K562 (cell line): ENCODE measurements at regions not wholly inside any gene's neighbourhood (a gene's known extent, or its start where the extent isn't known, plus 50 kb on each side); places are given as distances from the start of the nearest gene placed in this dataset.

ENCODE experiments used
- ATAC-seq: fragments of 200-7000 bp; cut with Tn5 transposase; 3 replicates; pipeline ENCODE4 v1.9.1; 2020; ENCODE audit warnings: moderate library complexity
- BruUV-seq: library from RNA; stranded (reverse); fragments of 400-500 nt; replicated peaks from 2 replicates; lab custom pipeline; 2021; lab: Mats Ljungman, UMichigan
- CTCF ChIA-PET: fragments of 300-600 bp; formaldehyde crosslinking; extraction: SDS; loops from one replicate; lab custom pipeline; 2021; ENCODE audit warnings: low intra/inter-chr PET ratio; lab: Yijun Ruan, JAX
- POLR2A ChIA-PET: fragments of 300-600, 350-650 bp; sonication (Branson Sonifier 250); formaldehyde crosslinking; extraction: SDS; loops from one replicate; lab custom pipeline; 2021; ENCODE audit warnings: antibody characterized with exemption, inconsistent platforms; lab: Yijun Ruan, JAX
- DNase-seq, 4 experiments: peaks; one replicate each; pipeline versions ENCODE4 v3.0.0 to v3.0.0-alpha.2; 2011 to 2018; ENCODE audit warnings: low spot score in 3 of 4, mixed read lengths in 3 of 4; ENCODE audit errors: extremely low read depth in 1 of 4
- FAIRE-seq: peaks from 2 replicates; lab custom pipeline; 2011; peaks lifted over from hg19 to GRCh38; lab: Jason Lieb, UNC
- H2AFZ ChIP-seq: 2 replicates; pipeline ENCODE4 v1.6.0; 2011; ENCODE audit warnings: low read depth, low read length, control low read depth, inconsistent platforms
- H3K27ac ChIP-seq: fragments of 200-600 bp; 3 replicates; pipeline ENCODE4 v1.8.0; 2011; ENCODE audit warnings: low read depth, mild to moderate bottlenecking, control low read depth, inconsistent platforms, low read length, moderate library complexity, mixed read lengths; ENCODE audit errors: extremely low read depth
- H3K27me3 ChIP-seq, 2 experiments: fragments of 300-600 bp in 1 of 2; 2 replicates in 1 of 2; 3 replicates in 1 of 2; pipeline versions ENCODE4 v1.6.0 to v1.8.0; 2011; ENCODE audit warnings: inconsistent platforms in 2 of 2, low read length in 2 of 2, mild to moderate bottlenecking in 1 of 2, mixed read lengths in 1 of 2, moderate library complexity in 1 of 2; ENCODE audit not compliant: control insufficient read depth in 2 of 2, insufficient read depth in 2 of 2
- H3K36me3 ChIP-seq: fragments of 300-600 bp; 3 replicates; pipeline ENCODE4 v1.8.0; 2011; ENCODE audit warnings: mild to moderate bottlenecking, low read length, inconsistent platforms; ENCODE audit not compliant: control insufficient read depth, insufficient read depth
- H3K4me1 ChIP-seq, 2 experiments: fragments of 200-600 bp in 1 of 2; replicated peaks in 1 of 2; 2 replicates in 1 of 2; 3 replicates in 1 of 2; pipeline versions ENCODE4 v1.5.1 to v1.8.0; 2011; ENCODE audit warnings: inconsistent platforms in 2 of 2, low read length in 2 of 2, mild to moderate bottlenecking in 1 of 2, mixed read lengths in 1 of 2, moderate library complexity in 1 of 2; ENCODE audit not compliant: control insufficient read depth in 2 of 2, insufficient read depth in 2 of 2
- H3K4me2 ChIP-seq: 2 replicates; pipeline ENCODE4 v1.6.1; 2011; ENCODE audit warnings: low read length, control low read depth, inconsistent platforms, mixed read lengths; ENCODE audit not compliant: insufficient read depth
- H3K4me3 ChIP-seq: fragments of 200-600 bp; sonication (generic), shearing (Covaris generic); 2 replicates; pipeline ENCODE4 v1.5.1; 2016; ENCODE audit warnings: control low read depth, inconsistent platforms
- H3K79me2 ChIP-seq: fragments of 200-600 bp; 3 replicates; pipeline ENCODE4 v1.8.0; 2011; ENCODE audit warnings: low read length, inconsistent platforms; ENCODE audit not compliant: control insufficient read depth, insufficient read depth
- H3K9ac ChIP-seq, 2 experiments: 2 replicates each; pipeline versions ENCODE4 v1.6.0 to v1.6.1; 2011; ENCODE audit warnings: low read depth in 2 of 2, low read length in 2 of 2, control low read depth in 1 of 2, inconsistent platforms in 1 of 2, mild to moderate bottlenecking in 1 of 2, mixed read lengths in 1 of 2; ENCODE audit not compliant: insufficient read depth in 1 of 2
- H3K9me1 ChIP-seq: one replicate; pipeline ENCODE4 v1.6.0; 2011; ENCODE audit warnings: inconsistent platforms, mild to moderate bottlenecking, low read length, moderate library complexity; ENCODE audit not compliant: control insufficient read depth, insufficient read depth
- H3K9me3 ChIP-seq: replicated peaks from 2 replicates; pipeline ENCODE4 v1.5.1; 2011; ENCODE audit warnings: low read depth, low read length, inconsistent platforms; ENCODE audit not compliant: control insufficient read depth, insufficient read depth
- H4K20me1 ChIP-seq: replicated peaks from 2 replicates; pipeline ENCODE4 v1.6.1; 2011; ENCODE audit warnings: low read length, inconsistent platforms, mixed read lengths; ENCODE audit not compliant: control insufficient read depth, insufficient read depth
- CEBPB ChIP-seq: fragments of 450-650 bp; IDR thresholded peaks from 2 replicates; pipeline ENCODE4 v1.6.1; 2016; ENCODE audit warnings: missing genetic modification characterization, missing compliant biosample characterization
- FIP1L1 ChIP-seq: fragments of 200-400 bp; formaldehyde crosslinking; IDR thresholded peaks from 2 replicates; pipeline ENCODE4 v1.6.1; 2018; ENCODE audit warnings: mild to moderate bottlenecking, low read depth, low read length; ENCODE audit not compliant: poor library complexity, severe bottlenecking
- GABPB2 ChIP-seq: fragments of 250-450 bp; sonication (Bioruptor Pico); conservative IDR thresholded peaks from 2 replicates; pipeline ENCODE4 v1.5.1; 2021; ENCODE audit warnings: mild to moderate bottlenecking
- KDM5B ChIP-seq: fragments of 200-600 bp; sonication (generic); IDR thresholded peaks from 2 replicates; pipeline ENCODE4 v1.6.1; 2012; ENCODE audit warnings: low read depth, mild to moderate bottlenecking, moderate library complexity, low read length, control low read depth, inconsistent platforms; ENCODE audit not compliant: insufficient replicate concordance
- L3MBTL2 ChIP-seq: fragments of 450-650 bp; IDR thresholded peaks from 2 replicates; pipeline ENCODE4 v1.6.1; 2016; ENCODE audit warnings: mild to moderate bottlenecking, moderate library complexity
- MCM7 ChIP-seq, 2 experiments: fragments of 450-650 bp; IDR thresholded peaks; 2 replicates each; pipeline ENCODE4 v1.6.1; 2016 to 2018
- ZC3H4 ChIP-seq: sonication (generic); formaldehyde crosslinking; IDR thresholded peaks from 2 replicates; pipeline ENCODE4 v1.9.0; 2021; ENCODE audit warnings: missing genetic modification reagents, borderline replicate concordance
- ZNF174 ChIP-seq: fragments of 250-450 bp; sonication (Bioruptor Pico); IDR thresholded peaks from 2 replicates; pipeline ENCODE4 v1.4.0; 2020; ENCODE audit warnings: mild to moderate bottlenecking
- ZNF212 ChIP-seq: fragments of 450-650 bp; formaldehyde crosslinking; IDR thresholded peaks from 2 replicates; pipeline ENCODE4 v1.4.0; 2020; ENCODE audit warnings: mild to moderate bottlenecking
- ZNF3 ChIP-seq: fragments of 250-450 bp; sonication (Bioruptor Pico); IDR thresholded peaks from 2 replicates; pipeline ENCODE4 v1.5.0; 2021; ENCODE audit warnings: mild to moderate bottlenecking, moderate library complexity
- WGBS: fragments of 100-300 bp; shearing (Covaris generic); methylation state at CpG from one replicate; pipeline ENCODE4 v1.1.6; 2016; ENCODE audit warnings: low coverage, mixed read lengths; ENCODE audit not compliant: insufficient coverage; ENCODE audit errors: missing lambda C conversion rate; 5-methylcytosine and 5-hydroxymethylcytosine counted together
- in situ Hi-C: fragments of 300-500 bp; cut with MboI; formaldehyde crosslinking; loops from 4 replicates; pipeline ENCODE4 v1.15.0; 2018; ENCODE audit warnings: inconsistent platforms, mixed read lengths
- intact Hi-C: fragments of 100-400 bp; cut with micrococcal nuclease; formaldehyde crosslinking; loops from 2 replicates; pipeline ENCODE4 v1.14.2; 2022
- TF ChIP-seq, protein P1 (sequence below), 2 experiments: fragments of 450-650 bp; conservative IDR thresholded peaks; 2 replicates each; pipeline ENCODE4 v1.6.1; 2017; ENCODE audit warnings: mild to moderate bottlenecking in 2 of 2, moderate library complexity in 2 of 2
- TF ChIP-seq, protein P2 (sequence below), 2 experiments: IDR thresholded peaks; 2 replicates each; pipeline ENCODE4 v1.6.1; 2012; ENCODE audit warnings: improper control_type of control experiment in 2 of 2, low read depth in 2 of 2, low read length in 2 of 2, borderline replicate concordance in 1 of 2
- TF ChIP-seq, protein P3 (sequence below): sonication (generic); formaldehyde crosslinking; IDR thresholded peaks from 2 replicates; pipeline ENCODE4 v1.8.1; 2022; ENCODE audit warnings: missing genetic modification reagents
- TF ChIP-seq, protein P4 (sequence below): fragments of 250-450 bp; sonication (Bioruptor Pico); IDR thresholded peaks from 2 replicates; pipeline ENCODE4 v1.5.0; 2020; ENCODE audit warnings: mild to moderate bottlenecking
- TF ChIP-seq, protein P5 (sequence below): fragments of 450-650 bp; conservative IDR thresholded peaks from 2 replicates; pipeline ENCODE4 v1.6.1; 2016; ENCODE audit warnings: missing genetic modification characterization, low read depth, mild to moderate bottlenecking, control low read depth, missing compliant biosample characterization

DNA sequence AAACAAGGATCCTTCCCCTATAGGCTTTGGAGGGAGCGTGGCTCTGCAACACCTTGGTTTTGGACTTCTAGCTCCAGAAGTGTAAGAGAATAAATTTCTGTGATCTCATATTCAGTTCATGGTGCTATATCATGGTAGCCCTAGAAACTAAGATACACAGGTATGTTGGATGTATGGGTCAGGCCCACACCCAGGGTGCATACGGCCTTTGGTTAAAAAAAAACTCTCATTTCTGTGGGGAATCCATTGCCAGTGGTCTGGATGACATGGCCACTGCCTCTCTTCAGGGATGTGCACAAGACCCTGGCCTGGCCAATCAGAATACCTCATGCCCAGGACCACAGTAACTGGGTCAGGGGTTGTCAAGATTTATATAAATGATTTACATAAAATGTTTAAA lies 56.8 kb upstream of the CD34 start:
- no peak overlapping the region for H3K9ac ChIP-seq
- no peaks in the 10 kb centered on the region for H3K9me1 ChIP-seq
- H3K36me3 ChIP-seq = no peaks in the 10 kb centered on the region
- DNase-seq (no peak), ATAC-seq (no peak), FAIRE-seq (no peak)
- H3K27me3 ChIP-seq = peaks cover 11 to 31% of the 10 kb centered on the region in 2 experiments; a peak in 4 of 5 replicates
- POLR2A ChIA-PET = interaction anchor here (0.7 kb wide), 1 partner anchor 42 kb away, joined by 3 read pairs; no protein-coding TSS in a partner anchor
- intact Hi-C loops (loop anchor here (1.0 to 10.0 kb wide), 2 partner anchors 44 to 253 kb away; no protein-coding TSS in a partner anchor), in situ Hi-C loops (loop anchor here (5.0 kb wide), 1 partner anchor 70 kb away; no protein-coding TSS in a partner anchor)
- no peaks in the 10 kb centered on the region for H3K9me3 ChIP-seq
- H3K4me1 ChIP-seq = peaks cover 19 to 22% of the 10 kb centered on the region in 2 experiments
- CTCF ChIA-PET = interaction anchor here (0.6 to 0.7 kb wide), 2 partner anchors 9 to 260 kb away, joined by 3 read pairs; no protein-coding TSS in a partner anchor
- no peaks in the 10 kb centered on the region for H3K79me2 ChIP-seq
- no peak overlapping the region for H3K27ac ChIP-seq
- H2AFZ ChIP-seq = no peak overlapping the region
- H3K4me2 ChIP-seq = no peak overlapping the region
- H4K20me1 ChIP-seq = no peaks in the 10 kb centered on the region
- no TSS peak for BruUV-seq
- no peak overlapping the region for H3K4me3 ChIP-seq
- 10% methylated on average over 2 of the region's 2 CpGs for WGBS
- TF ChIP-seq, protein P1, sequence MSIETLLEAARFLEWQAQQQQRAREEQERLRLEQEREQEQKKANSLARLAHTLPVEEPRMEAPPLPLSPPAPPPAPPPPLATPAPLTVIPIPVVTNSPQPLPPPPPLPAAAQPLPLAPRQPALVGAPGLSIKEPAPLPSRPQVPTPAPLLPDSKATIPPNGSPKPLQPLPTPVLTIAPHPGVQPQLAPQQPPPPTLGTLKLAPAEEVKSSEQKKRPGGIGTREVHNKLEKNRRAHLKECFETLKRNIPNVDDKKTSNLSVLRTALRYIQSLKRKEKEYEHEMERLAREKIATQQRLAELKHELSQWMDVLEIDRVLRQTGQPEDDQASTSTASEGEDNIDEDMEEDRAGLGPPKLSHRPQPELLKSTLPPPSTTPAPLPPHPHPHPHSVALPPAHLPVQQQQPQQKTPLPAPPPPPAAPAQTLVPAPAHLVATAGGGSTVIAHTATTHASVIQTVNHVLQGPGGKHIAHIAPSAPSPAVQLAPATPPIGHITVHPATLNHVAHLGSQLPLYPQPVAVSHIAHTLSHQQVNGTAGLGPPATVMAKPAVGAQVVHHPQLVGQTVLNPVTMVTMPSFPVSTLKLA (conservative IDR thresholded peaks at IDR 0.05) = no peak
- TF ChIP-seq GABPB2 (CRISPR knock-in tag) (no peak), MCM7 (IDR thresholded peaks at IDR 0.05) (no peak), CEBPB (tag) (no peak), ZNF3 (CRISPR knock-in tag) (no peak), L3MBTL2 (no peak), KDM5B (no peak), FIP1L1 (no peak), ZNF174 (CRISPR knock-in tag) (no peak), ZNF212 (CRISPR knock-in tag) (no peak), ZC3H4 (CRISPR knock-in tag) (no peak)
- TF ChIP-seq, protein P2, sequence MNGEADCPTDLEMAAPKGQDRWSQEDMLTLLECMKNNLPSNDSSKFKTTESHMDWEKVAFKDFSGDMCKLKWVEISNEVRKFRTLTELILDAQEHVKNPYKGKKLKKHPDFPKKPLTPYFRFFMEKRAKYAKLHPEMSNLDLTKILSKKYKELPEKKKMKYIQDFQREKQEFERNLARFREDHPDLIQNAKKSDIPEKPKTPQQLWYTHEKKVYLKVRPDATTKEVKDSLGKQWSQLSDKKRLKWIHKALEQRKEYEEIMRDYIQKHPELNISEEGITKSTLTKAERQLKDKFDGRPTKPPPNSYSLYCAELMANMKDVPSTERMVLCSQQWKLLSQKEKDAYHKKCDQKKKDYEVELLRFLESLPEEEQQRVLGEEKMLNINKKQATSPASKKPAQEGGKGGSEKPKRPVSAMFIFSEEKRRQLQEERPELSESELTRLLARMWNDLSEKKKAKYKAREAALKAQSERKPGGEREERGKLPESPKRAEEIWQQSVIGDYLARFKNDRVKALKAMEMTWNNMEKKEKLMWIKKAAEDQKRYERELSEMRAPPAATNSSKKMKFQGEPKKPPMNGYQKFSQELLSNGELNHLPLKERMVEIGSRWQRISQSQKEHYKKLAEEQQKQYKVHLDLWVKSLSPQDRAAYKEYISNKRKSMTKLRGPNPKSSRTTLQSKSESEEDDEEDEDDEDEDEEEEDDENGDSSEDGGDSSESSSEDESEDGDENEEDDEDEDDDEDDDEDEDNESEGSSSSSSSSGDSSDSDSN (IDR thresholded peaks at IDR 0.05; ENCODE audit: borderline replicate concordance in 1 of 2, low read depth in 2 of 2, low read length in 2 of 2) = no peak
- TF ChIP-seq, protein P3, sequence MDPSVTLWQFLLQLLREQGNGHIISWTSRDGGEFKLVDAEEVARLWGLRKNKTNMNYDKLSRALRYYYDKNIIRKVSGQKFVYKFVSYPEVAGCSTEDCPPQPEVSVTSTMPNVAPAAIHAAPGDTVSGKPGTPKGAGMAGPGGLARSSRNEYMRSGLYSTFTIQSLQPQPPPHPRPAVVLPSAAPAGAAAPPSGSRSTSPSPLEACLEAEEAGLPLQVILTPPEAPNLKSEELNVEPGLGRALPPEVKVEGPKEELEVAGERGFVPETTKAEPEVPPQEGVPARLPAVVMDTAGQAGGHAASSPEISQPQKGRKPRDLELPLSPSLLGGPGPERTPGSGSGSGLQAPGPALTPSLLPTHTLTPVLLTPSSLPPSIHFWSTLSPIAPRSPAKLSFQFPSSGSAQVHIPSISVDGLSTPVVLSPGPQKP (CRISPR knock-in tag) = no peak
- TF ChIP-seq, protein P4, sequence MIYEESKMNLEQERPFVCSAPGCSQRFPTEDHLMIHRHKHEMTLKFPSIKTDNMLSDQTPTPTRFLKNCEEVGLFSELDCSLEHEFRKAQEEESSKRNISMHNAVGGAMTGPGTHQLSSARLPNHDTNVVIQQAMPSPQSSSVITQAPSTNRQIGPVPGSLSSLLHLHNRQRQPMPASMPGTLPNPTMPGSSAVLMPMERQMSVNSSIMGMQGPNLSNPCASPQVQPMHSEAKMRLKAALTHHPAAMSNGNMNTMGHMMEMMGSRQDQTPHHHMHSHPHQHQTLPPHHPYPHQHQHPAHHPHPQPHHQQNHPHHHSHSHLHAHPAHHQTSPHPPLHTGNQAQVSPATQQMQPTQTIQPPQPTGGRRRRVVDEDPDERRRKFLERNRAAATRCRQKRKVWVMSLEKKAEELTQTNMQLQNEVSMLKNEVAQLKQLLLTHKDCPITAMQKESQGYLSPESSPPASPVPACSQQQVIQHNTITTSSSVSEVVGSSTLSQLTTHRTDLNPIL = no peak
- TF ChIP-seq, protein P5, sequence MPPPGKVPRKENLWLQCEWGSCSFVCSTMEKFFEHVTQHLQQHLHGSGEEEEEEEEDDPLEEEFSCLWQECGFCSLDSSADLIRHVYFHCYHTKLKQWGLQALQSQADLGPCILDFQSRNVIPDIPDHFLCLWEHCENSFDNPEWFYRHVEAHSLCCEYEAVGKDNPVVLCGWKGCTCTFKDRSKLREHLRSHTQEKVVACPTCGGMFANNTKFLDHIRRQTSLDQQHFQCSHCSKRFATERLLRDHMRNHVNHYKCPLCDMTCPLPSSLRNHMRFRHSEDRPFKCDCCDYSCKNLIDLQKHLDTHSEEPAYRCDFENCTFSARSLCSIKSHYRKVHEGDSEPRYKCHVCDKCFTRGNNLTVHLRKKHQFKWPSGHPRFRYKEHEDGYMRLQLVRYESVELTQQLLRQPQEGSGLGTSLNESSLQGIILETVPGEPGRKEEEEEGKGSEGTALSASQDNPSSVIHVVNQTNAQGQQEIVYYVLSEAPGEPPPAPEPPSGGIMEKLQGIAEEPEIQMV (tag) = no peak
